ENCODE measurements at regions not wholly inside any gene's neighbourhood (a gene's known extent, or its start where the extent isn't known, plus 50 kb on each side); places are given as distances from the start of the nearest gene placed in this dataset.

- ChIA-PET POLR2A (no interaction called here), CTCF (interaction anchor here (0.8 kb wide), 1 partner anchor 11 kb away, joined by 3 read pairs; no protein-coding TSS in a partner anchor)
- Histone ChIP-seq H3K4me3 (ENCODE audit: low read depth in 2 of 2, low read length in 1 of 2) (no peak overlapping the region), H3K79me2 (ENCODE audit: insufficient read depth) (no peaks in the 10 kb centered on the region), H3K9ac (no peak overlapping the region), H3K4me2 (no peak overlapping the region), H3K4me1 (ENCODE audit: control insufficient read depth in 1 of 2, insufficient read depth in 2 of 2, low read depth in 1 of 2, low read length in 1 of 2) (no peaks in the 10 kb centered on the region), H3K36me3 (replicated peaks in 1 of 2; ENCODE audit: control insufficient read depth in 1 of 2, insufficient read depth in 2 of 2, low read length in 1 of 2) (no peaks in the 10 kb centered on the region), H3K9me3 (no peaks in the 10 kb centered on the region), H3K27ac (ENCODE audit: low read depth in 2 of 2, low read length in 1 of 2) (no peak overlapping the region), H2AFZ (ENCODE audit: low read depth) (no peak overlapping the region), H3K27me3 (ENCODE audit: insufficient read depth) (no peaks in the 10 kb centered on the region), H3F3A (replicated peaks; ENCODE audit: insufficient read depth) (no peaks in the 10 kb centered on the region), H4K20me1 (ENCODE audit: insufficient read depth) (no peaks in the 10 kb centered on the region), H3K9me2 (no peaks in the 10 kb centered on the region)
- DNase-seq: no peak
- no peak for TF ChIP-seq ZBTB33 (IDR thresholded peaks at IDR 0.05; ENCODE audit: borderline replicate concordance, low read depth)
- TF ChIP-seq RFX5 (IDR thresholded peaks at IDR 0.05; ENCODE audit: low read length): no peak
- no peak for TF ChIP-seq EP300 (IDR thresholded peaks at IDR 0.05; ENCODE audit: borderline replicate concordance in 1 of 2, low read depth in 1 of 2, low read length in 1 of 2)
- TF ChIP-seq FOXJ3 (CRISPR knock-in tag; IDR thresholded peaks at IDR 0.05): no peak
- TF ChIP-seq, protein P1, sequence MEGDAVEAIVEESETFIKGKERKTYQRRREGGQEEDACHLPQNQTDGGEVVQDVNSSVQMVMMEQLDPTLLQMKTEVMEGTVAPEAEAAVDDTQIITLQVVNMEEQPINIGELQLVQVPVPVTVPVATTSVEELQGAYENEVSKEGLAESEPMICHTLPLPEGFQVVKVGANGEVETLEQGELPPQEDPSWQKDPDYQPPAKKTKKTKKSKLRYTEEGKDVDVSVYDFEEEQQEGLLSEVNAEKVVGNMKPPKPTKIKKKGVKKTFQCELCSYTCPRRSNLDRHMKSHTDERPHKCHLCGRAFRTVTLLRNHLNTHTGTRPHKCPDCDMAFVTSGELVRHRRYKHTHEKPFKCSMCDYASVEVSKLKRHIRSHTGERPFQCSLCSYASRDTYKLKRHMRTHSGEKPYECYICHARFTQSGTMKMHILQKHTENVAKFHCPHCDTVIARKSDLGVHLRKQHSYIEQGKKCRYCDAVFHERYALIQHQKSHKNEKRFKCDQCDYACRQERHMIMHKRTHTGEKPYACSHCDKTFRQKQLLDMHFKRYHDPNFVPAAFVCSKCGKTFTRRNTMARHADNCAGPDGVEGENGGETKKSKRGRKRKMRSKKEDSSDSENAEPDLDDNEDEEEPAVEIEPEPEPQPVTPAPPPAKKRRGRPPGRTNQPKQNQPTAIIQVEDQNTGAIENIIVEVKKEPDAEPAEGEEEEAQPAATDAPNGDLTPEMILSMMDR (IDR thresholded peaks at IDR 0.05): no peak
- TF ChIP-seq USF1 (IDR thresholded peaks at IDR 0.05; ENCODE audit: borderline replicate concordance, low read depth): no peak
- TF ChIP-seq CHD2 (IDR thresholded peaks at IDR 0.05; ENCODE audit: low read length, partially characterized antibody): no peak
- TF ChIP-seq USF2 (IDR thresholded peaks at IDR 0.05; ENCODE audit: borderline replicate concordance, low read depth, low read length): no peak
- TF ChIP-seq, protein P2, sequence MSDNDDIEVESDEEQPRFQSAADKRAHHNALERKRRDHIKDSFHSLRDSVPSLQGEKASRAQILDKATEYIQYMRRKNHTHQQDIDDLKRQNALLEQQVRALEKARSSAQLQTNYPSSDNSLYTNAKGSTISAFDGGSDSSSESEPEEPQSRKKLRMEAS (IDR thresholded peaks at IDR 0.05; ENCODE audit: low read depth): no peak
- TF ChIP-seq GATA2 (CRISPR knock-in tag; IDR thresholded peaks at IDR 0.05): no peak
- no peak for TF ChIP-seq TEAD4 (IDR thresholded peaks at IDR 0.05; ENCODE audit: borderline replicate concordance, insufficient read depth)
- TF ChIP-seq YY1 (IDR thresholded peaks at IDR 0.05; ENCODE audit: low read depth): no peak
- no peak for TF ChIP-seq MEF2A (IDR thresholded peaks at IDR 0.05; ENCODE audit: borderline replicate concordance, low read depth)
- no peak for TF ChIP-seq RXRA (IDR thresholded peaks at IDR 0.05; ENCODE audit: borderline replicate concordance, low read depth)
- 85% methylated on average over 1 of the region's 1 CpG for WGBS (ENCODE audit: low lambda C conversion rate)
These were observed 224.8 kb upstream of the TMCO5A start for GRCh38 chr15:37709669-37710068.

Measured in SK-N-SH (cell line).